GM18951 (cell line): ENCODE measurements at regions not wholly inside any gene's neighbourhood (a gene's known extent, or its start where the extent isn't known, plus 50 kb on each side); places are given as distances from the start of the nearest gene placed in this dataset.

Source experiments
- POLR2A ChIP-seq: IDR thresholded peaks from 4 replicates; pipeline ENCODE4 v1.6.1; 2011; ENCODE audit warnings: mild to moderate bottlenecking; ENCODE audit not compliant: insufficient read length, insufficient read depth; ENCODE audit errors: extremely low read depth
- in situ Hi-C: fragments of 300-500 bp; cut with MboI; formaldehyde crosslinking; loops from one replicate; pipeline ENCODE4 v1.12.0; 2022; ENCODE audit warnings: low sequenced_read_pairs, mixed read lengths, inconsistent platforms; ENCODE audit not compliant: unreplicated experiment

- in situ Hi-C loops, result no loop called here
- TF ChIP-seq POLR2A, result no peak
Measured at GRCh38 chr12:77401770-77402081, 336.4 kb upstream of the E2F7 start.

- TF ChIP-seq POLR2A, result no peak
- in situ Hi-C loops, result no loop called here
Measured at GRCh38 chr12:77401064-77401769, 335.8 kb upstream of the E2F7 start.

- TF ChIP-seq POLR2A, result no peak
- in situ Hi-C loops, result no loop called here
Measured at GRCh38 chr12:77392467-77393088, 327.2 kb upstream of the E2F7 start.

GRCh38 chr12:77388445-77389265, 323.3 kb upstream of the E2F7 start:
- in situ Hi-C loops, result no loop called here
- no peak for TF ChIP-seq POLR2A

- in situ Hi-C loops, result no loop called here
- TF ChIP-seq POLR2A, result no peak
Measured at GRCh38 chr12:77387671-77388070, 322.3 kb upstream of the E2F7 start.

GRCh38 chr12:77387214-77387613, 321.8 kb upstream of the E2F7 start:
- in situ Hi-C loops, result no loop called here
- no peak for TF ChIP-seq POLR2A

- TF ChIP-seq POLR2A, result no peak
- in situ Hi-C loops, result no loop called here
Measured at GRCh38 chr12:77384941-77385340, 319.6 kb upstream of the E2F7 start.

GRCh38 chr12:77382096-77382742, 316.9 kb upstream of the E2F7 start:
- TF ChIP-seq POLR2A, result no peak
- in situ Hi-C loops, result no loop called here

GRCh38 chr12:77377622-77378021, 312.3 kb upstream of the E2F7 start:
- TF ChIP-seq POLR2A, result no peak
- in situ Hi-C loops, result no loop called here

GRCh38 chr12:77377116-77377515, 311.7 kb upstream of the E2F7 start:
- in situ Hi-C loops, result no loop called here
- no peak for TF ChIP-seq POLR2A

- no peak for TF ChIP-seq POLR2A
- in situ Hi-C loops, result no loop called here
Measured at GRCh38 chr12:77374673-77375072, 309.3 kb upstream of the E2F7 start.

GRCh38 chr12:77372494-77372893, 307.1 kb upstream of the E2F7 start:
- TF ChIP-seq POLR2A, result no peak
- in situ Hi-C loops, result no loop called here

- in situ Hi-C loops, result no loop called here
- no peak for TF ChIP-seq POLR2A
Measured at GRCh38 chr12:77372026-77372425, 306.7 kb upstream of the E2F7 start.
